Left cardiac atrium (tissue), 4 donors: ENCODE measurements at regions not wholly inside any gene's neighbourhood (a gene's known extent, or its start where the extent isn't known, plus 50 kb on each side); places are given as distances from the start of the nearest gene placed in this dataset.
"Not testable (repeated sequence)": the region's sequence is repeated elsewhere in the genome, so short reads cannot be mapped to it uniquely, and the experiment has no call there.

ENCODE experiments used
- ATAC-seq, 2 donors: fragments of 200-7000 bp; cut with Tn5 transposase; one replicate each; pipeline ENCODE4 v1.9.1; 2020; ENCODE audit warnings: mild to moderate bottlenecking in 2 of 2, moderate library complexity in 2 of 2
- DNase-seq: peaks from one replicate; pipeline ENCODE4 v3.0.0-alpha.2; 2020
- intact Hi-C, 2 donors: fragments of 100-400 bp; cut with DNase I; formaldehyde crosslinking; loops; one replicate each; pipeline versions ENCODE4 v1.14.1 to v1.15.1; 2022 to 2023
- donor health status: DM: no; HTN: yes; CAD: no.
- donor health status: DM: no; HTN: yes; CAD: no; lungs with severe emphysema.
- donor health status: DM: yes; HTN: yes; CAD: no.
- donor health status: Dilated cardiomyopathy.

GRCh38 chr18:39272230-39272629, 1706.6 kb upstream of the CELF4 start:
- intact Hi-C loops: no loop called here
- DNase-seq (no peak), ATAC-seq (no peak)

GRCh38 chr18:39271654-39272053, 1706.1 kb upstream of the CELF4 start:
- intact Hi-C loops: no loop called here
- DNase-seq: no peak
- ATAC-seq: no peak

DNA sequence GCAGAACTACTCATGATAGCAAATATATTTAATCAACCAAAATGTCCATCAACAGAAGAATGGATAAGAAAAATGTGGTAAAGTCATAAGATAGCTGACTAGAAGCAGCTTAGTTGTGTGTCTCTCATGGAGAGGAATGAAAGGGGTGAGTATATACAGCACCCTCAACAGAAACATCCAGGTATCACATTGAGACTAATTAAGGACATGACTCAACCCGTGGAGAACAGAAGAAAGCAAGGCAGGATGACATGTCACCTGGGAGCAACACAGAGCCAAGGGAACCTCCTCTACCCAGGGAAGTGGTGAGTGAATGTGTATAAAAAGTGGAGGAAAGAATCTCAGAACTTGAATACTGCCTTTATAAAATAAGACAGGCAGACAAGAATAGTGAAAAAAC, 1695.0 kb upstream of the CELF4 start:
- intact Hi-C loops: loop anchor here in 1 of 2 donors (10.0 kb wide), 1 partner anchor 64 kb away; no protein-coding TSS in a partner anchor
- ATAC-seq (no peak), DNase-seq (no peak)

- ATAC-seq: no peak
- intact Hi-C loops: loop anchor here in 1 of 2 donors (10.0 kb wide), 1 partner anchor 65 kb away; no protein-coding TSS in a partner anchor
These were observed 1694.1 kb upstream of the CELF4 start for GRCh38 chr18:39259736-39260135.

DNA sequence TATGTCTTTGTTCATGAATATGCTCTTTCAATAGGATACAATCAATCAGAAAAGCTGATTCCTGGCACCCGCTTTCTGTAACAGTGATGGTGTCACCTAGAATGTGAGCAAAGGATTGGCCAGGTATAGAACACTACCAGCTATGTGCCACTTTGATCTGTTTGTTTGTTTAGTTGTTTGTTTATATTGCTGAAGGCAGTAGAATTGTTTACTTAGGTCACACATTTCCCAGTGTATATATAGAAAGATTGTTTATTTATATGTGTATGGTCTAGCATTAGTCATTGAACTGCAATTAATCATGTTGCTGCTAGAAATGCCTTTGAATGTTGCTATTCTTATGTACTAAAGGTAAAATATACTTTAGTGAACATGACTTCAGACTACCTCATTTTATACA, 1678.6 kb upstream of the CELF4 start:
- intact Hi-C loops: no loop called here
- ATAC-seq (no peak), DNase-seq (no peak)

More at GRCh38 chr18:39259736-39260135, 1694.1 kb upstream of the CELF4 start:
- DNase-seq: no peak

DNA sequence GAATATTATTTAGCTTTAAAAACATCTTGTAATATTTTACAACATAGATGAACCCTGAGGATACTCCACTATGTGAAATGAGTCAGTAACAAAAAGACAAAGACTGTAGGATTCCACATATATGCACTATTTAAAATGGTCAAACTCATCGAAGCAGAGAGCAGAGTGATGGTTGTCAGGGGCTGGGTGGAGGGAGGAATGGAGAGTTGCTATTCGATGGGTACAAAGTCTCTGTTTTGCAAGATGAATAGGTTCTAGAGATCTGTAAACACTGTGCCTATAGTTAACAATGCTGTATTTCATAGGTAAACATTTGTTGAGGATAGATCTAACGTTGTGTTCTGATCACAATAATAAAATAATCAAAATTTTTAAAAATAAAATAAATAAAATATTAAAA, 1675.9 kb upstream of the CELF4 start:
- no peak for DNase-seq

GRCh38 chr18:39238981-39239660, 1673.5 kb upstream of the CELF4 start:
- intact Hi-C loops: no loop called here

More for the DNA sequence above, 1675.9 kb upstream of the CELF4 start:
- intact Hi-C loops: no loop called here
- no peak for ATAC-seq

GRCh38 chr18:39235118-39235719, 1669.6 kb upstream of the CELF4 start:
- intact Hi-C loops: no loop called here
- no peak for DNase-seq
- no peak for ATAC-seq

More at GRCh38 chr18:39238981-39239660, 1673.5 kb upstream of the CELF4 start:
- no peak for DNase-seq
- no peak for ATAC-seq

- DNase-seq (no peak), ATAC-seq (no peak)
- intact Hi-C loops: no loop called here
These were observed 1667.3 kb upstream of the CELF4 start for GRCh38 chr18:39232937-39233336.

DNA sequence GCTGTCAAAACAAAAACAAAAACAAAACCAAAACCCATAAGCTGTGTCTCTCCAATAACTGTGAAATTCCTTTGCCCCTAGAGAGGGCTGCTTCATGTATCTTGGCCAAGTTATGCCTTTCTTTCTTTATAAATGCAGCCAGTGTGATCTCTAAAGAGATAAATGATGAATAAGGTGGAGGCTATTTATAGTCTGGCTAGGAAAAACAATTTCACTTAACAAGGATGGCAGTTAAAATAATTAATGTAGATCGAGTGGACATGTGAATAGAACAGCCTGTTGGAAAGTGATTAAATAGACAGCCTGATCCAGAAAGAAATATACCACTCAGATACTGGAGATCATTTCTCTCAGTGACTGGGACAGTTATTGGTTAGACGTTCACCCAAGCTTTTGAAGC, 1666.9 kb upstream of the CELF4 start:
- ATAC-seq (no peak), DNase-seq (no peak)
- intact Hi-C loops: no loop called here

- ATAC-seq (no peak), DNase-seq (no peak)
- intact Hi-C loops: no loop called here
These were observed 1664.6 kb upstream of the CELF4 start for GRCh38 chr18:39230086-39230803.

GRCh38 chr18:39227769-39228168, 1662.2 kb upstream of the CELF4 start:
- ATAC-seq, DNase-seq, intact Hi-C loops: not testable (repeated sequence)

DNA sequence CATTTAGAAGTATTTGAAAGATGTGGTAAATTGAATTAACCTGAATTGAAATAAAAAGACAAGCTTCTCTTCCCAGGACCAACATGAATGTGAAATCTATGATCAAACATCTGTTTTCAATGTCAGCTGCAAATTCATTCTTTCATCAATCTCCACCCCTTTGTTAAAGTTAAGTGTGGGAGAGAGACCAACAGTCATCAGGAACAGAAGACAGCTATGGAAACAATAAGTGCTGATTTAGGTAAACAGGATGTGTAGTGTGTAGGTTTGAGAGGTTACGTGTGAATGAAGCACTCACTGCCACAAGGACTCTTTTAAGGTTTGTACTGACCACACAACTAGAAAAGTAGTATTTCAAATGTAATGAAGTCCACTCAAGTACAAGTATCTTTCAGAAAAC, 1659.8 kb upstream of the CELF4 start:
- DNase-seq (no peak), ATAC-seq (no peak)
- intact Hi-C loops: no loop called here

- ATAC-seq: no peak
- no peak for DNase-seq
- intact Hi-C loops: no loop called here
These were observed 1657.7 kb upstream of the CELF4 start for GRCh38 chr18:39223283-39223682.

GRCh38 chr18:39215920-39216319, 1650.3 kb upstream of the CELF4 start:
- intact Hi-C loops: no loop called here
- ATAC-seq: no peak
- no peak for DNase-seq

DNA sequence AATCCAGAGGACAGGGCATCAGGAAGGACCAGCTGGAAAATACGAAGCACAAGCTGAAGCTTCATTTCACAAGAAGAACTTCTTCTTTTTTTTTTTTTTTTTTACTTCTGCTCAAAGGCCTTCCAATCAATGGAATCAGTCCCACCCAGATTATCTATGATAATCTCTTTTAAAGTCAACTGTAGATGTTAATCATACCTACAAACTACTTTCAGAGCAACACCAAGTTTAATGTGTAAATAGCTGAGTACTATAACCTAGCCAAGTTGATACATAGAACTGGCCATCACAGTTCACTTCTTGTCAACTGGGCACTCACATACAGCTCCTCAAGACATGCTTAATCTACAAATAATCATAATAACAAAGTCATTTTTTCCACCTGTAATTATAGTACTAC, 1645.9 kb upstream of the CELF4 start:
- ATAC-seq (no peak), DNase-seq (no peak)
- intact Hi-C loops: no loop called here

GRCh38 chr18:39209173-39209572, 1643.6 kb upstream of the CELF4 start:
- intact Hi-C loops: no loop called here
- ATAC-seq (no peak), DNase-seq (no peak)

GRCh38 chr18:39208729-39209128, 1643.1 kb upstream of the CELF4 start:
- intact Hi-C loops: no loop called here
- DNase-seq (no peak), ATAC-seq (no peak)

DNA sequence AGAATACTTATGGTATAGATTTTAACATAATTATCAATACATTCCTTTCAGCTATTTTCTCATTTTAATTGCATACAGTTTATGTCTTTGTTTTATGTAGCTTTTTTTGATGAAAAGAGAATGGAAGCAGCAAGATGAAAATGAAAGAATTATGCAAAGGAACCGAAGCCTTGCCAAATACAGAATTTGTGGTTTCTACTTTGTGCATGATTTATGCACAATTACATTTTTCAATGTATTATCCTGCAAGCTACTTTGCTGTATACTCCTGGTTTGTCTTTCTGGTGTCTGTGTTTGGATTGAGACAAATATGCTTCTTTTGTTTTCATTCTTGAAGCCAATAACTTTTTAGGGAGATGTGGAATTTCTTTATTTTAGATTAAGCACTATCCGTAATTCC, 1642.6 kb upstream of the CELF4 start:
- intact Hi-C loops: no loop called here
- ATAC-seq (no peak), DNase-seq (no peak)

DNA sequence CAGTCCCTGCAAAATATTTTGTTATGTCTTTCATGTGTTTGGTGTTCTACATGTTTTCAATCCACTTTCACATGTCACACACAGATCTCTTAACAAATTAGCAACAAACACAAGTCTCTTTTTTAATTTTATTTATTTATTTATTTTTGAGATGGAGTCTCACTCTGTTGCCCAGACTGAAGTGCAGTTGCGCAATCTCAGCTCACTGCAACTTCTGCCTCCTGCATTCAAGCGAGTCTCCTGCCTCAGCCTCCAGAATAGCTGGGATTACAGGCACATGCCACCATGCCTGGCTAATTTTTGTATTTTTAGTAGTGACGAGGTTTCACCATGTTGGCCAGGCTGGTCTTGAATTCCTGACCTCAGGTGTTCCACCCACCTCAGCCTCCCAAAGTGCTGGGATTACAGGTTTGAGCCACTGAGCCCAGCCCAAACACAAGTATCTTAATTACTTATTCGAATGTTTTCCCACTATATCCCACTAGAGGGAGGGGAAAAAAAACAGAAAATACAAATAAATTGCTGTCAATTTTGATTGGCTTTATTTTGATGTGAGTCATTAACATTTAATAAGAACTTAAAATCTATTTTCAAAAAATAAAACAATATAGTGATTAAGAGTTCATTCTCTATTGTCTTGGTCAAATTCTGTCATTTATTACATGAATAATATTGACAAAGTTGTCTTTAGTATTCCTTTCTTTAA, 1641.0 kb upstream of the CELF4 start:
- ATAC-seq, DNase-seq, intact Hi-C loops: not testable (repeated sequence)
